Muscle of leg (tissue), 3 donors: ENCODE measurements at regions not wholly inside any gene's neighbourhood (a gene's known extent, or its start where the extent isn't known, plus 50 kb on each side); places are given as distances from the start of the nearest gene placed in this dataset.

Experiments
- DNase-seq: peaks from one replicate; pipeline ENCODE4 v3.0.0; 2013
- H3K27ac ChIP-seq: one replicate; pipeline ENCODE4 v1.5.1; 2013; ENCODE audit warnings: mild to moderate bottlenecking, low read length, control low read depth
- H3K27me3 ChIP-seq: one replicate; pipeline ENCODE4 v1.6.1; 2013; ENCODE audit warnings: low read length; ENCODE audit not compliant: control insufficient read depth, insufficient read depth
- H3K36me3 ChIP-seq: one replicate; pipeline ENCODE4 v1.6.1; 2013; ENCODE audit warnings: low read length; ENCODE audit not compliant: control insufficient read depth, insufficient read depth
- H3K4me1 ChIP-seq: one replicate; pipeline ENCODE4 v1.6.1; 2013; ENCODE audit warnings: low read length; ENCODE audit not compliant: control insufficient read depth, insufficient read depth
- H3K4me3 ChIP-seq: one replicate; pipeline ENCODE4 v1.5.1; 2013; ENCODE audit warnings: low read length, control low read depth
- H3K9me3 ChIP-seq: replicated peaks from 2 replicates; pipeline ENCODE4 v1.6.1; 2013; ENCODE audit warnings: low read depth, low read length; ENCODE audit not compliant: control insufficient read depth
- WGBS: methylation state at CpG from one replicate; pipeline ENCODE4 v1.1.5; 2013; ENCODE audit warnings: missing lambda C conversion rate; ENCODE audit not compliant: insufficient coverage; 5-methylcytosine and 5-hydroxymethylcytosine counted together

- Histone ChIP-seq H3K27ac (no peak overlapping the region), H3K4me3 (no peak overlapping the region), H3K27me3 (peaks cover 3% of the 10 kb centered on the region), H3K9me3 (no peaks in the 10 kb centered on the region), H3K4me1 (peaks cover 14% of the 10 kb centered on the region), H3K36me3 (no peaks in the 10 kb centered on the region)
- DNase-seq, result no peak
- 84% methylated on average over 3 of the region's 5 CpGs for WGBS
Observed at GRCh38 chr11:15885854-15886253, 470.5 kb downstream of the SOX6 start.

DNA sequence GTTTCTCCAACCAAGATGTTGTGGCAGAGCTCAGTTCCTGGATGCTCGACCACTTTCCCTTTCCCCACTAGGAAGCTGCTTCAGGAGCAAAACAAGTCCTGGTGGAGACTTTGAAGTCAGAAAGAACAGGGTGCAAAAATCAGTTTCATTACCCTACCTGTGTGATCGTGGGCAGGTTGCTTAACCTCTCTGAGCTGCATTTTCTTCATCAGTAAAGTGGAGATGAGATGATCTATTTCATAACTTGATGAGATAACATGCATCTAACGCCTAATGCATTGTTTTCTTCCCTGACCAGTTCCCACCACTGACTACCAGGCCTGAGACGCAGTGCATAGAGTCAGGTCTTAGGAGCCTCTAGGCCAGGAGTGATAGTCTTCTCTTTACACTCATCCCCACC lies 470.0 kb downstream of the SOX6 start:
- no peak overlapping the region for H3K27ac ChIP-seq
- H3K4me3 ChIP-seq, result no peak overlapping the region
- H3K36me3 ChIP-seq, result no peaks in the 10 kb centered on the region
- no peaks in the 10 kb centered on the region for H3K9me3 ChIP-seq
- H3K27me3 ChIP-seq, result peaks cover 3% of the 10 kb centered on the region
- 100% methylated on average over 3 of the region's 4 CpGs for WGBS
- DNase-seq, result no peak
- H3K4me1 ChIP-seq, result peaks cover 14% of the 10 kb centered on the region

DNA sequence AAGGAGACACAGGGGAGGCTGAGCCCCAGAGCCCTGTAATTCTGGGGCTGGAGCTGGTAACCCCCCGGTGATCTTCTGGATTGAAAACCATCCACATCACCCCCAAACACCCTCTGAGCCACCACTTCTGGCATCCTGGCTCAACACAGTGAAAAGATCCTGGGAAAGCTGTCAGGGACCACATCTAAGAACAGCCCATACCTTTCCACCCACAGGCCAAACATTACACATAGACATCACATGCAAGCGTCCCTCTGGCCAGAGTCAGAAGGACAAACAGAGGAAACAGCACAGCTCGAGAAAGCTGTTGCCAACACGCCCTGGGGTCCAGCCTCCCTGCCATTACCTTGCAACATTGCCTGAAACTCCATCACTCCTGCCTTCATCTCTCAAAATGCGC lies 469.5 kb downstream of the SOX6 start:
- Histone ChIP-seq H3K27ac (no peak overlapping the region), H3K9me3 (no peaks in the 10 kb centered on the region), H3K36me3 (no peaks in the 10 kb centered on the region), H3K4me3 (no peak overlapping the region), H3K4me1 (peaks cover 14% of the 10 kb centered on the region), H3K27me3 (peaks cover 3% of the 10 kb centered on the region)
- WGBS, result 91% methylated on average over 4 of the region's 5 CpGs
- DNase-seq, result no peak

DNA sequence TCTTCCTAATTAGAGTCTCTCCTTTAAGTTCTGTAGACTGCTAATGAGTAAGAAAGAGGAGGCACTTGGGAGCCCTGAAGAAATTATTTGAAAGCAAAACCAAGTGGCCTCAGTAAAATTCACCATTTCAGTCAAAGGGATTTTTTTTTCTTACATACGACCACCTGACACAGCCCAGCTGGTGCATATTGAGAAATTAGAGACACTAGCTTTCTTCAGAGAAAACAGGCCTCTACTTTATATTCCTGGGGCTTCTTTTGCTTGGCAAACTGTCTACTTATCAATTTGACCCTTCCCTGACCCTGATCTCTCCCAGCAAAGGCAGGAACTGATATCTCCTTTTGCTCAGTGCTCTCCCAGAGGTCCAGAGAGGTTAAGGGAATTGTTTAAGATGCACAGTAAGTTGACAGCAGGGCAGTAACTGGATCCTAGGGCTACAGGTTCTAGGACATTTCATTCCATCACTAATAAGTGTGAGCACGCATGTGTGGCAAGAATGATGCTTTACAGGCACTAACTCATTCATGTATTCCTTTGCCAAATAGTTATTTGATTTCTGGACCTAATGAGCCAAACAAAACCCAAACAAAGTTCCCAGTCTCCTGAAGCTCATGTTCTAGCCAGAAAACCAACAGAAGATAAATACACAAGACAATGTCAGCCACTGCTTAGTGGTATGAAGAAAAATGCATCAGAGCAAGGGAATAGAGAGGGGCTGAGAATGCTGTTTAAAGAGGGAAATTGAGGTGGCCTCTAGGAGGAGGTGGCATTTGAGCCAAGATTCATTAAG lies 467.6 kb downstream of the SOX6 start:
- H3K9me3 ChIP-seq, result no peaks in the 10 kb centered on the region
- DNase-seq, result no peak
- no peak overlapping the region for H3K27ac ChIP-seq
- H3K27me3 ChIP-seq, result peaks cover 3% of the 10 kb centered on the region
- no peak overlapping the region for H3K4me3 ChIP-seq
- no CpG with 5 or more reads among the region's 2 CpGs for WGBS
- H3K36me3 ChIP-seq, result no peaks in the 10 kb centered on the region
- peaks cover 21% of the 10 kb centered on the region for H3K4me1 ChIP-seq

DNA sequence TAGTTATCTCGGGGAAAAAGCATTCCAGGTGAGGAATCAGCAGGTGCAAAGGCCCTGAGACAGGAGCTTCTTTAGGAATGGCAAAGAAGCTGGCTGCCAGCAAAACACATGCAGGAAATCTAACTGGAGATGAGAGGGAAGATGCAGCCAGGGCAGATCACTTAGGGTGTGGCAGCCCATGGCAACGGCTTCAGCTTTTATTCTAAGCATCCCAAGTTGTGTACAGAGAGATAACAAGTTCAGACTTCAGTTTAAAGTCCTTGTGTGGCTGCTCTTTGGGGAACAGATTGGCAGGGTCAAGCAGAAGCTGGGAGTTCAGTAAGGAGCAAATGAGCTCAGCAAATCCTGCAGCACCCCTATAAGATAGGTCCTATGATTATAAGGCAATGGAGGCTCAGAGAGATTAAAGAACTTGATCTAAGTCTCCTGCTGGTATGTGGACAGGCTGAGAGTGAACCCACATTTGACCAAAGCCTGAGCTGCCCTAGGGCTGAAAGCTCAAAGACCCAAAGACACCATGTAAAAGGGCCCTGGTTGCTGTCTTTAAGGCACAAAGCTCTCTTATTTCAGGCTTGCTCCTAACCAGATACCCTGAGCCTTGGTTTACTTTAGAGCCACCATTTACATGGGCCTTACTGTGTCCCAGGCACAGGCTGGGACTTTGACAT lies 466.8 kb downstream of the SOX6 start:
- Histone ChIP-seq H3K27me3 (peaks cover 3% of the 10 kb centered on the region), H3K27ac (no peak overlapping the region), H3K4me1 (peaks cover 28% of the 10 kb centered on the region), H3K9me3 (no peaks in the 10 kb centered on the region), H3K4me3 (no peak overlapping the region), H3K36me3 (no peaks in the 10 kb centered on the region)
- WGBS, result 78% methylated on average over 2 of the region's 2 CpGs
- DNase-seq, result no peak

DNA sequence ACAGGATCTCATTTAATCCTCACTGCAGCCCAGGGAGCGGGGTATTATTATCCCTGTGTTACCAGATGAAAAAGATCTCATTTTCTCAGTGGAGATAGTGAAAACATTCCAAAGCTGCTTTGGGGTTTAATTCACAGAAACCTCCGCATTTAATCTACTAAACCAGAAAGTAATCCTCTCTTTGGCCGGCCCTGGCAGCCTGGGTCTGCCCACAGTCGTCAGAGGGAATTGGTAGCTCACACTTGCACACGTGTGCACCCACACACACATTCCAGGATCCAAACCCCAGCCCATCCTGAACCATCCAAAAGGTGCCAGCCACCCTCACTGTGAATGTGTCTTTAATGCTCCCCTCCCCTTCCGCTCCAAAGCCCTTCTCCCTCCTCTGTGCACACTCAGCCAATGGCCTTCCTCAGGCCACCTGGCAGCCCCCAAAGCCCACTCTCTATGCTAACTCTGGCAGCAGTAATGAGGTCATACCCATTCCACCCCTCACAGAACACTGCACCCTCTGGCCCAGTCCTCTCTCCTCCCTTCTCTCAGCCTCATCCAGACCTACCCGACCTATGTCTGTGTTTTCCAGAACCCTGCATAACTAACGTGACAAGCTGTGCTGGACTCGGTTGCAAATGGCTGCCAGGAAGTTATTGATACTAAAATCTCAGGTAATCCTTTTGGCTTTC lies 466.2 kb downstream of the SOX6 start:
- Histone ChIP-seq H3K27ac (no peak overlapping the region), H3K4me3 (no peak overlapping the region), H3K9me3 (no peaks in the 10 kb centered on the region), H3K27me3 (peaks cover 3% of the 10 kb centered on the region), H3K36me3 (no peaks in the 10 kb centered on the region), H3K4me1 (peaks cover 25% of the 10 kb centered on the region)
- 51% methylated on average over 8 of the region's 9 CpGs for WGBS
- DNase-seq, result no peak

DNA sequence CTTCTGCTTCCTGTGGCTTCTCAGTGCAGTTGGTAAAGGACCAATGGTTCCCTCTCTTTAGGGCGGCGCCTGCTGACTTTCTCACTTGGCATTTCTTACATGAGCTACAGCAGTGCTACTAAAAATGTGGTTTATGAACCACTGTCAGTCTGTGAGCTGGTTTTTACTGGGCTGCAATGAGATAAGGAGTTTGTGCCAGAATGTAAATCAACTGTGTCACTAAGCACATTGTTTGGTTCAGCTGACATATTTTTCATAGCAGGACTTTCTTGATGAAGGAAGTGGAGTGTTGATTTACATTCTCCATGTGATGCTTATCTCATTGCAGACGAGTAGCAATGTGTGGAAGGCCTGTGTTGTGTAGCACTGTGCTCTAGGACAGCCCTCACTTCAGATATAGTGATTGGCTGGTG lies 463.3 kb downstream of the SOX6 start:
- H3K36me3 ChIP-seq, result no peaks in the 10 kb centered on the region
- H3K9me3 ChIP-seq, result no peaks in the 10 kb centered on the region
- H3K4me1 ChIP-seq, result peaks cover 38% of the 10 kb centered on the region
- no peak overlapping the region for H3K27ac ChIP-seq
- no peak overlapping the region for H3K4me3 ChIP-seq
- 33% methylated on average over 1 of the region's 3 CpGs for WGBS
- peaks cover 3% of the 10 kb centered on the region for H3K27me3 ChIP-seq
- DNase-seq, result no peak

DNA sequence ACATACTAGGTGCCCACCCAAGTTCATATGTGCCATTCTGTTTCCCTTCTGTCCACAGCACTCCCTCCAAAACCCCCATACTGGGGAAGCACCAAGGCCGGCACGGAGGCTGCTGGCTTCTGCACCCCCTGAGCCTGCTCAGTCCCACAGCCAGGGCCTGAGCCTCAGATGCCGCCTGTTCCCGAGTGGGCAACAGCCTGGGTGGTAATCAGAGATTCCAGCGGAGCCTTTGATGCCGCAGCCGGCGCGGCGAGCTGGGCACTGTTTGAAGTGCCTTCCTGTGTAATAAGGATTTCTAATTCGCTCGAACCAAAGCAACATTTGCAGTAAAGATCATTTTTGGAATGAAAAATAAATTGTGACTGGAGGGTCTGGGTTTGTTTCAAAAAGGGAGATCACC lies 460.3 kb downstream of the SOX6 start:
- Histone ChIP-seq H3K4me1 (peaks cover 35% of the 10 kb centered on the region), H3K9me3 (no peaks in the 10 kb centered on the region), H3K27ac (peak overlapping the region; percentile 59), H3K4me3 (no peak overlapping the region), H3K36me3 (no peaks in the 10 kb centered on the region), H3K27me3 (no peaks in the 10 kb centered on the region)
- no peak for DNase-seq
- 72% methylated on average over 12 of the region's 12 CpGs for WGBS

DNA sequence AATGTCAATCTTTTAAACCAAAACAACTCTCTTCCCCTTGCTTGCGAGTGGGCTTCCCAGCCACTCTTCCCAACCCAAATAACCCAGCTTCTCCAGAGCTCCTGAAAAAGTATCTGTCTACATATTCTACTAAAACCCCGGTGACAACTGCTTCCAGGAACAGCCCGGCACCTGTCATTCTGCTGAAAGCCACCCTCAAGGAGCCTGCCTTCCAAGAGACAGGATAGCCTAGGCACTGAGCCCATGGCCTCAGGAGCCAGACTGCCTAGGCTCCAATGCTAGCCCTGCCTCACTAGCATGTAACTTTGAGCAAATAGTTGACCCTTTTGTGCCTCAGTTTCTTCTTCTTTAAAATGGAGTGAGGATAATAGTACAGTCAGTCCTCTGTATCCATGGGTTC lies 459.8 kb downstream of the SOX6 start:
- no peaks in the 10 kb centered on the region for H3K9me3 ChIP-seq
- 67% methylated on average over 3 of the region's 3 CpGs for WGBS
- no peaks in the 10 kb centered on the region for H3K36me3 ChIP-seq
- peak overlapping the region; percentile 59 for H3K27ac ChIP-seq
- peak; percentile 49 for DNase-seq
- H3K4me1 ChIP-seq, result peaks cover 35% of the 10 kb centered on the region
- H3K4me3 ChIP-seq, result no peak overlapping the region
- H3K27me3 ChIP-seq, result no peaks in the 10 kb centered on the region

DNA sequence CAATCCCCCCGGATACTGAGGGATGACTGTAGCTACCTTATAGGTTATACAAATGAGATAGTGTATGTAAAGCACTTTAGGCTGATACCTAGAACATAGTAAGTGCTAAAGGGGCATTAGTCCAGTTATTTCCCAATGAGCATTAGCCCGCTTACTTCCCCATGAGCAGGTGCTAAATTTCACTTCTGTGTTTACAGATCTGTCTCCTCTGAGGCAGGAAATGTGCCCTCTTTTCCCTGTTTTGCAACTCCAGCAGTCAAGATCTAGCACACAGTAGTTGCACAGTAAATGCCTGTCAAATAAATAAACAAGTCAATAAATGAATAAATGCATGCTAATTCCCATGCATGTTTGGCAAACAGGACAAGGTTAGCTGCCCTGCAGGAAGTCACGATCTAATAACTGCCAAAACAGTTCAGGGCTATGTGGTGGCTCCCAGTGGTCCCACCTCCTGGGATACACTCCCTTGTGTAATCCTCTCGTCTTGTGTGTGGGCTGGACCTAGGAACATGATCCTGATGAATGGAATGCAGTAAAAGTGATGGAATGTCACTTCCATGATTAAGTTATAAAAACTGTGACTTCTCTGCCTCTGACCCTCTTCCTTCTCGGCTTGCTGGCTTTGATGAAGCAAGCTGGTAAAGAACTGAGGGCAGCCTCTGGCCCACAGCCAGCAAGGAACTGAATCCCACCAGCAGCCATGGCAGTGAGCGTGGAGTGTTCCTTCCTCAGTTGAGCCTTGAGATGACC lies 459.0 kb downstream of the SOX6 start:
- no peaks in the 10 kb centered on the region for H3K27me3 ChIP-seq
- whole genome bisulfite sequencing, result 77% methylated on average over 2 of the region's 6 CpGs
- no peak overlapping the region for H3K27ac ChIP-seq
- H3K4me1 ChIP-seq, result peaks cover 35% of the 10 kb centered on the region
- H3K36me3 ChIP-seq, result no peaks in the 10 kb centered on the region
- H3K9me3 ChIP-seq, result no peaks in the 10 kb centered on the region
- no peak for DNase-seq
- no peak overlapping the region for H3K4me3 ChIP-seq
